NCI-H2081 (cell line): ENCODE measurements at regions not wholly inside any gene's neighbourhood (a gene's known extent, or its start where the extent isn't known, plus 50 kb on each side); places are given as distances from the start of the nearest gene placed in this dataset.
"Not testable (repeated sequence)": the region's sequence is repeated elsewhere in the genome, so short reads cannot be mapped to it uniquely, and the experiment has no call there.

Source experiments
- DNase-seq, 2 experiments: peaks; one replicate each; lab custom pipeline; 2025; lab: John Stamatoyannopoulos, UW

DNA sequence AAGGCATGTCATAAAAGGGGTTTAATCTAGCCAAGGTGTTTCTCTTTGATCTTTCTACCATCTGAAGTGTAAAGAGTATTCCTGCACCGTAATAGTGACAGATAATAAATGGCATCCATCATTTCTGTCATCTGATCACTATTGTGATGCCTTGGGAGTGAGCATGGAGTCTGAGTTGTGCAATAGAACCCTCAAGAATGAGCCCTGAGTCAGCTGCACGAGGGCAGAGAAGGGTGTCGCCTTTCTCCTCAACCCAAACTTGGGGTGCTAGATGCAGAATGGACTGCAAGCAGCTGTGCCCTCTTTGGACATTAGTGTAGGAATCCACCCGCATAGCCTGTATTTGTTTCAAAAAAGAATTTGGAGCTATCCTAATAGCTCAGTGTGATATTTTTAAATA, 115.2 kb downstream of the ZNF37A start:
- DNase-seq: no peak

- not testable (repeated sequence) for DNase-seq
Measured at GRCh38 chr10:38209748-38210147, 115.6 kb downstream of the ZNF37A start.

DNA sequence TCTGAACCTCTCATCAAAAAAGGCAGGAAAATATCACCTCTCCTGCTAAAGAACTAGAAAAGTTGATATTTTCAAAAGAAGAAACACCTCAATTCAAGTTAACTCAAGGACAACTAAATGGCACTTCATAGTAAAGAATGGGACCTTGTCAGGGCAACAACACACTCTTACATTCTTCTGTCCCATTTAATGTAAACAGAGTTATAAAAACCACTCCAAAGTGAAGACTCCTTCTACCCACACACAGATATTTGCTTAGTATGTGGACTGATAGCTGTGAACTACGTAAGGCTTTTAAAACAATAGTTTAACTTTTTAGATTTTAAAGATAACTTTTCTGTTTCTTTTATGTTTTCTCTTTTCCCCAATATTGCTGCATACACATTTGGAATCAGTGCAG, 118.3 kb downstream of the ZNF37A start:
- DNase-seq: no peak

DNA sequence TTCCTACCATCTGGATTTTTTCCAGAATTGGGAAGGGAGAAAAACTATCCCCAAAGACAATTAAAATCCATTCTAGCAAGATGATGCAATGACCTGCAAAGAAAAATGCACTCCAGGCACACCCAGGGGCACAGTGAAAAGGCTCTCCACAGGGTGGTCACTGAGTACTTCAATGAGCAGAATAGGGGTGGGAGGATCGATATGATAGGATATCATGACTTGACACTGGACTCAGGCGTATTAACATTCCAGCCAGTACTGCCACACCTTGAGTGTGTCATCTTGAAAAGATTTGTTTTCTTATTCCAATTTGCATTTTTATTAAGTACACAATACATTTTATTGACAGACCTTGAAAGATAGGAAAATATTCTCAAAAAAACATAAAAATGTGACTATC, 132.2 kb downstream of the ZNF37A start:
- DNase-seq: no peak

DNA sequence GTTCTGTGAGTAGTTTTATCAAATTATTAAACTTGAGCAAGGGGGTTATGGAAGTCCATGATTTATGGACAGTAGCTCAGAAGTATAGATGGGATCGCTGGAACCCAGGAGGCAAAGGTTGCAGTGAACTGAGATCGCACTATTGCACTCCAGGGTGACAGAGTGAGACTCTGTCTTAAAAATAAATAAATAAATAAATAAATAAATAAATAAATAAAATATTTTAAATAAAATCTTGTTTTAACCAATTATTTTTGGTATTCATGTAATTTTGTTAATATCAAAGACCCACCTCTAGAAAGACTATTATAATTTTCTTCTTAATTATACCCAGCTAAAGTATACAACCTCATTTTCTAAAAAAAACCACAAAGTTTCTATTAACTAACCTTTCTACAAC, 134.3 kb downstream of the ZNF37A start:
- DNase-seq: no peak

DNA sequence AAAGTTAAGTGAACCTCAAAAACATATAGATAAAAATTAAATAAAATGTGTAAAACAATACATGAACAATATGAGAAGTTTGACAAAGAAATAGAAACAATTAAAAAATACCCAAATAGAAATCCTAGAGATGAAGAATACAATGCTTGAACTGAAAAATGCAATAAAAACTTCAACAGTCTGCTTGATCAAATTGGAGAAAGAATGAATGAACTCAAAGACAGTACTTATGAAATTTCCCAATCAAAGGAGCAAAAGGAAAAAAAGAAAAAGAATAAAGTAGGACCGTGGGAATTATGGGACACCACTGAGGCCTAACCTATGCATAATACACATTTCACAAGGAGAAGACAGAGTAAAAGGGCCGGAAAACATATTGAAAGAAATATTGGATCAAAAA, 144.3 kb downstream of the ZNF37A start:
- not testable (repeated sequence) for DNase-seq

- DNase-seq: not testable (repeated sequence)
Measured at GRCh38 chr10:38242061-38242649, 148.0 kb downstream of the ZNF37A start.

GRCh38 chr10:38248113-38248512, 154.0 kb downstream of the ZNF37A start:
- DNase-seq: not testable (repeated sequence)

DNA sequence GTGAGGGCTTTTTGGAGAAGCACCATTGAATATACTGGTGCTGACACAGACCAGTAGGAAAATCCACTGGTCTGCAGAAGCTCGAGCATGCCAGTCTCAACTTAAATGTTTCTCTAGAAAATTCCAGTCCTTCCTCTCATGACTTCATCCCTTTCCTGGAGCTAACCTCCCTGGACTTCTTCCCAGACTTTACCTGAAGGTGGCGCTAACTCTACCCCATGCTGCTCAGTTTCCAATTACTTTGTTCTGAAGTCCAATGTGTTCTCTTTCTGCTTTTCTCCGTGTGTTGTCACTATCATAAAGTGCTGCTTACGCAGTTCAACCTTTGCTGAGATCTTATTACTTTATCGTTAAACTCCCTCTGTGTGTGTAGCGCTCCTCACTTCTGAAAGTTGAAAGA, 158.4 kb downstream of the ZNF37A start:
- DNase-seq: not testable (repeated sequence)

GRCh38 chr10:38267555-38267954, 173.4 kb downstream of the ZNF37A start:
- not testable (repeated sequence) for DNase-seq

- DNase-seq: not testable (repeated sequence)
Measured at GRCh38 chr10:38271031-38271430, 176.9 kb downstream of the ZNF37A start.

GRCh38 chr10:38274879-38275278, 180.7 kb downstream of the ZNF37A start:
- not testable (repeated sequence) for DNase-seq

DNA sequence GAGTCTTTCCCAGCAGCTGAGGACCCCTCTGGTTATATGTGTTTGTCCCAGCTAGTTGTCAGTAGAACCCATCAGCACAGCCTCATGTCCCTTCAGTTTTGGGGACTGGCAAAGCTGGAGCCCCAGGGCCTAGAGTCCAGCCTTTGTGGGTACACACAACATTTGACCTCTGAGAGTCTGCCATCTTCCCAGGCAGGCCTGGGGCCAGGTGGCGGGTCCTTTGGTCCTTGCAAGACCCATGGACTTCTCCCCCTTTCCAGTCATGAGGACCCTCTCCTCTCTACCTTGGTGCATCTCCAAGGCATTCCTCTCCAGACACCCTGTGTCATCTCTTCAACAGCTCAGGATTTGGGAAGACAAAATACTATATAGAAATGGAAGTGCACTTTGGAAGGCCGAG, 198.4 kb downstream of the ZNF37A start:
- DNase-seq: not testable (repeated sequence)

GRCh38 chr10:38310111-38310510, 216.0 kb downstream of the ZNF37A start:
- DNase-seq: not testable (repeated sequence)

GRCh38 chr10:38315090-38315805, 221.1 kb downstream of the ZNF37A start:
- DNase-seq: not testable (repeated sequence)

DNA sequence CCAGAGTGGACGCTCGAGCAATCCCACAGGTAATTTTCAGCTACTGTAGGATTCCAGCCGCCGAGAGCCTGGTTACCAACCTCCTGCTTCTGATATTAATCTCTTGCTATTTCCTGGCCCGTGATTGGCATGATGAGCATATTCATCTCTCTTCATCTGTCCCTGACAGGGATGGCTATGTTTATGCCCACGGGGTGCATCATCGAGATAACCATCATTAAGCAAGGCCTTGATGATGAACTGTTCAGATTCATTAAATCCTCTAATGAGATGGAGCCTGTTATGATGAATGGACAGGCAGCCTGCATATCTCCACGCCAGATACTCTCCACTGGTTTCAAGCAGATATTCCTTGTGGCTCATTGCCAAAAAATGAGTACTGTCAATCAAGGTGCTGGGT, 227.3 kb downstream of the ZNF37A start:
- DNase-seq: not testable (repeated sequence)

DNA sequence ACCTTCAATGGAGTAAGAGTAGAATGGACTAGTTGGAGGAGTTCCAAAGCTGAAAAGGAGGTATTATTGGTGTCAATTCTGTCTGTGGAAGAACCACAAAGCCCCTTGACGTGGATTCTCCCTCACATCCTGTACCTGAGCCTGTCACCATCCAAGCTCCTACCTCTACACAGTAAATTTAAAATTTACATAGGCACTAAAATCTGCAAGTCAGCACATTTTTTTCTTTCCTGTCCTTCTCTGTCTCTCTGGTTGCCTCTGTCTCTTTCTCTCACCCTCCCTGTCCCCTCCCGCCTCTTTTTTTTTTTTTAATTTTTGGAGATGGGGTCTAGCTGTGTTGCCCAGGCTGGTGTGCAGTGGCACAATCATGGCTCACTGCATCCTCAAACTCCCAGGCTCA, 236.2 kb downstream of the ZNF37A start:
- DNase-seq: not testable (repeated sequence)

DNA sequence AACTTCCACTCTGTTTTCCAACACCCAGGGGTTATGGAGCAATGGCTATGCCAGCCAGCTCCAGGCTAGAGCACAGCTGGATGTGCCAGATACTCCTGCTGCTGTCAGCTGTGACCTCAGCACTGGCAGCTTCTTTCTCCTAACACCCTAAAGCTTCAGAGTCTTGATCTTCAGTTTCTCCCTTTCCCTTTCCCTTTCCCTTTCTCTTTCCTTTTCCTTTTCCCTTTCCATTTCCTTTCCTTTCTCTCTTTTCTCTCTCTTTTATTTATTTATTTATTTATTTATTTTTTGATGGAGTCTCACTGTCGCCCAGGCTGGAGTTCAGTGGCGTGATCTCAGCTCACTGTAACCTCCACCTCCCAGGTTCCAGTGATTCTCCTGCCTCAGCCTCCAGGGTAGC, 237.0 kb downstream of the ZNF37A start:
- not testable (repeated sequence) for DNase-seq

DNA sequence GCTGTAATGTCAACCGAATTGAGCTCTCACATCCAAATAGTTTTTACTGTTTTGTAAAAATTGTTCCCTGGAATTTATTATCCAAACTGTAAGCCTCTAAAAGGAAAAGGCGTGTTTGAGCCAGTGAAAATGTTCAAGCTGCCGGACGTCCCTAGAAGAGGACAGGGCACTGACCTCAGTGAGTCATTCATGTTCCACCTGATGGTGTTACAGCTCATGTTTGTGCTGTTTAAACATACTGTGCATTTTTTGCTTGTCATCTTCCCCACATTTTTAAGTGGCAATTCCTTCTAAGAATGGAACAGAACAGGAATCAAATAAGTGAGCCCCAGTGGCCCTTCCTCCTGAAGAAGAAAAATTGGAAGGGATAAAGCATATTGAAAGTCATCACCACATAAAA, 239.6 kb downstream of the ZNF37A start:
- DNase-seq: not testable (repeated sequence)

DNA sequence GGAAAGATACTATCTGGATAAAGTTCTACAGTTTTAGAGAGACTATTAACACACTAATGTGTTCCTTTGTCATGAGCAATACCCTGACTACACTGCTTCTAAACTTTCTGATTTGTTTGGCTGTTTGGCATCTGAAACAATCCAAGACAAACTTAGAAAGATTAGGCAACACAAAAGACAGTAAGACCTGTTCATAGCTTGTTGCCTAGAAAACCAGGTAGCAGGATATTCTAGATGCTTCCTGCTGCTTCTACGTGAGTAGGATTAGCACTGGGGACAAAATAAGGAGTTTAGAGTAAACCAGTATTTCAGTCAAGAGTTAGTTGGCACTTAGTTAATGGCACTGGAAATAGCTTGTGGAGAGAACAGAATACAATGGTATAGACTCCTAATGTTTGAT, 256.5 kb downstream of the ZNF37A start:
- DNase-seq: not testable (repeated sequence)

DNA sequence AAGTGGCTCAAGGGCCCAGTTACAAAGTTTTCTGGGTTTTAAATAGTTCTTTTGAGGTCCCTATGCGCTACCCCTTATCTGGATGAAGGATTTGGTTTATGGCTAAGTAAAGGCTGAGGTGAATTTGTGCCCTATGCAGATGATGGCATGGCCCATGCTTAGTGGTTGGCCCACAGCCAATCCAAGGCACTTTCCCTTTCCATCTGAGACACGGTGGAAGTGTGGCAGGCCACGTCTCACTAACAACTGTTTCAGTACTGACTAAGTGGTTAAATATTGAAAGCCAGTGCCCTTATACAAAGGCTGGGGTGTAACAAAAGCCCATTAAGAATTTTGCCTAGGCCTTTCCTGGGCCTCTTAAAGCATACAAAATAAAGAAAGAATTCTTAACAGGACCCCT, 260.3 kb downstream of the ZNF37A start:
- DNase-seq: not testable (repeated sequence)

DNA sequence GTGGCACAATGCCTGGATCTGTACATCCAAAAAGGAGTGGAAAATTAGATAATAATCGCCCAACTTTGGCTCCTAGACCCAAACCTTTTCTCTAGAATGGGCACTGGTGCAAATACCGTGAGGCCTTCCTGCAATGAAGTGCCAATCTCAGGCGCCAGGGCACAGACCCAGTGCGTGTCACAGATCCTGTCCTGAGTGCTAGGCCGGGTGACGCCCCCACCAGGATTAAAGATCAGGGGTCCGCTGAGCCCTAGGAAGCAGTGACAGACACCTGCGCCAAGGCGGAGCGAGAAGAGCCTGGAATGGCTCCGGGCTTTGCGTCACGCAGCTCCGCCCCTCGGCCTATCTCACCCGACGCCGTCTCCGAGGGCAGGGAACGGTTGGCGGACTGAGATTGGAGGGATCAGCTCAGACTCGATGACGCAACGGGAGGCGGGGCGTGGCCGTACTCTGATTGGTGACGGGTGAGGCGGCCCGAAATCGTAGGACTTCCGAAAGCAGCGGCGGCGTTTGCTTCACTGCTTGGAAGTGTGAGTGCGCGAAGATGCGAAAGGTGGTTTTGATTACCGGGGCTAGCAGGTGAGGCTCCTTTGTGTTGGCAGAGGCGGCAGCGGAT, 261.9 kb downstream of the ZNF37A start:
- peak; percentile 53 to 79 for DNase-seq

GRCh38 chr10:38356527-38356926, 262.4 kb downstream of the ZNF37A start:
- DNase-seq: peak in 1 of 2 experiments; percentile 28
